Fibroblast of lung (primary cell): ENCODE measurements at regions not wholly inside any gene's neighbourhood (a gene's known extent, or its start where the extent isn't known, plus 50 kb on each side); places are given as distances from the start of the nearest gene placed in this dataset.

Source experiments
- DNase-seq, 2 donors: peaks; one replicate each; pipeline versions ENCODE4 v3.0.0 to v3.0.0-alpha.2; 2010; ENCODE audit warnings: low read depth in 2 of 2
- H2AFZ ChIP-seq: 2 replicates; pipeline ENCODE4 v1.5.1; 2012; ENCODE audit warnings: low read length, control low read depth, inconsistent platforms
- H3K27ac ChIP-seq: 2 replicates; pipeline ENCODE4 v1.5.1; 2011; ENCODE audit warnings: low read length, control low read depth; ENCODE audit not compliant: insufficient read depth
- H3K27me3 ChIP-seq: 2 replicates; pipeline ENCODE4 v1.5.1; 2011; ENCODE audit warnings: mild to moderate bottlenecking, low read length; ENCODE audit not compliant: control insufficient read depth, insufficient read depth
- H3K36me3 ChIP-seq: 2 replicates; pipeline ENCODE4 v1.5.1; 2011; ENCODE audit warnings: low read length; ENCODE audit not compliant: control insufficient read depth, insufficient read depth
- H3K4me1 ChIP-seq: 2 replicates; pipeline ENCODE4 v1.5.1; 2011; ENCODE audit warnings: low read length; ENCODE audit not compliant: control insufficient read depth, insufficient read depth; ENCODE audit errors: extremely low read depth
- H3K4me2 ChIP-seq: 2 replicates; pipeline ENCODE4 v1.5.1; 2011; ENCODE audit warnings: low read length, control low read depth; ENCODE audit not compliant: insufficient read depth; ENCODE audit errors: extremely low read depth
- H3K4me3 ChIP-seq, 4 experiments: fragments of 200-600 bp in 1 of 4; sonication (generic) in 1 of 4; replicated peaks in 1 of 4; 2 replicates each; pipeline ENCODE4 v1.5.1; 2011 to 2016; ENCODE audit warnings: low read length in 4 of 4, low read depth in 3 of 4, mild to moderate bottlenecking in 3 of 4, control low read depth in 2 of 4, inconsistent platforms in 1 of 4, mixed read lengths in 1 of 4; ENCODE audit not compliant: insufficient read depth in 1 of 4; ENCODE audit errors: control extremely low read depth in 1 of 4
- H3K79me2 ChIP-seq: 2 replicates; pipeline ENCODE4 v1.5.1; 2012; ENCODE audit warnings: mild to moderate bottlenecking, low read length, inconsistent platforms; ENCODE audit not compliant: control insufficient read depth, insufficient read depth
- H3K9ac ChIP-seq: 2 replicates; pipeline ENCODE4 v1.5.1; 2011; ENCODE audit warnings: mild to moderate bottlenecking, low read length, control low read depth; ENCODE audit not compliant: insufficient read depth
- H3K9me3 ChIP-seq: 2 replicates; pipeline ENCODE4 v1.5.1; 2012; ENCODE audit warnings: low read depth, low read length; ENCODE audit not compliant: control insufficient read depth, insufficient read depth
- H4K20me1 ChIP-seq: 2 replicates; pipeline ENCODE4 v1.5.1; 2011; ENCODE audit warnings: low read length; ENCODE audit not compliant: control insufficient read depth, insufficient read depth; ENCODE audit errors: extremely low read depth
- EZH2 ChIP-seq: IDR thresholded peaks from 2 replicates; pipeline ENCODE4 v1.5.1; 2012; ENCODE audit warnings: low read length, control low read depth, mild to moderate bottlenecking; ENCODE audit errors: missing control alignments
- TF ChIP-seq, protein P1 (sequence below), 2 donors: IDR thresholded peaks in 1 of 2; conservative IDR thresholded peaks in 1 of 2; 1 replicate in 1 of 2; 2 replicates in 1 of 2; pipeline ENCODE4 v1.5.1; 2011 to 2012; ENCODE audit warnings: low read length in 2 of 2, control low read depth in 1 of 2, inconsistent platforms in 1 of 2, low read depth in 1 of 2, mild to moderate bottlenecking in 1 of 2

DNA sequence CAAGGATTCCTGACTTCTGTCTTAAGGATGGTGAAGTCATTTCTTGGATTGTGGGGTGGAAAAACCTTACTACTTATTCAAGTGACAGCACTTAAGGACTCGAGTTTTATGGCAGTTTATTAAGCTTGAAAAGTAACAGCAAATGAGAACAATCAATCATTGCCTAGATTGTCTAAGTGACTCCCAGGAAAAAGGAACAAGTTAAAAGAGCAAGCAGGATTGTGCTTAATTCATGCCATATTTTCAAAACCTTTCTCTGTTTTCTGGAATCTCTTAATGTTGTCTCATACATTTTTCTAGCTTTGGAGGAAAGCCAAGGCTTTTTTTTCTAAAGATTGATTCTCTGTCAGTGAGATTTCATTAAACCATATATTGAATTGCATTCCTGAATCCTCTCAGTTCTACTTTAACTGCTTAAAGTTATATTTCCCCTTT lies 236.2 kb upstream of the HTR2A start:
- Histone ChIP-seq H3K9ac (no peak overlapping the region), H3K27me3 (no peaks in the 10 kb centered on the region), H3K4me1 (no peaks in the 10 kb centered on the region), H3K4me2 (no peak overlapping the region), H3K79me2 (no peaks in the 10 kb centered on the region), H4K20me1 (no peaks in the 10 kb centered on the region), H3K9me3 (no peaks in the 10 kb centered on the region), H3K4me3 (no peak overlapping the region), H2AFZ (no peak overlapping the region), H3K27ac (no peak overlapping the region), H3K36me3 (no peaks in the 10 kb centered on the region)
- no peak for TF ChIP-seq EZH2
- TF ChIP-seq, protein P1, sequence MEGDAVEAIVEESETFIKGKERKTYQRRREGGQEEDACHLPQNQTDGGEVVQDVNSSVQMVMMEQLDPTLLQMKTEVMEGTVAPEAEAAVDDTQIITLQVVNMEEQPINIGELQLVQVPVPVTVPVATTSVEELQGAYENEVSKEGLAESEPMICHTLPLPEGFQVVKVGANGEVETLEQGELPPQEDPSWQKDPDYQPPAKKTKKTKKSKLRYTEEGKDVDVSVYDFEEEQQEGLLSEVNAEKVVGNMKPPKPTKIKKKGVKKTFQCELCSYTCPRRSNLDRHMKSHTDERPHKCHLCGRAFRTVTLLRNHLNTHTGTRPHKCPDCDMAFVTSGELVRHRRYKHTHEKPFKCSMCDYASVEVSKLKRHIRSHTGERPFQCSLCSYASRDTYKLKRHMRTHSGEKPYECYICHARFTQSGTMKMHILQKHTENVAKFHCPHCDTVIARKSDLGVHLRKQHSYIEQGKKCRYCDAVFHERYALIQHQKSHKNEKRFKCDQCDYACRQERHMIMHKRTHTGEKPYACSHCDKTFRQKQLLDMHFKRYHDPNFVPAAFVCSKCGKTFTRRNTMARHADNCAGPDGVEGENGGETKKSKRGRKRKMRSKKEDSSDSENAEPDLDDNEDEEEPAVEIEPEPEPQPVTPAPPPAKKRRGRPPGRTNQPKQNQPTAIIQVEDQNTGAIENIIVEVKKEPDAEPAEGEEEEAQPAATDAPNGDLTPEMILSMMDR (conservative IDR thresholded peaks at IDR 0.05 in 1 of 2, IDR thresholded peaks at IDR 0.05 in 1 of 2; ENCODE audit: low read depth in 1 of 2, low read length in 2 of 2): no peak
- peak in 1 of 2 donors; percentile 29 for DNase-seq

- Histone ChIP-seq H3K4me3 (no peak overlapping the region), H3K9me3 (no peaks in the 10 kb centered on the region), H2AFZ (no peak overlapping the region), H3K79me2 (no peaks in the 10 kb centered on the region), H3K4me1 (no peaks in the 10 kb centered on the region), H3K9ac (no peak overlapping the region), H3K27me3 (no peaks in the 10 kb centered on the region), H3K36me3 (no peaks in the 10 kb centered on the region), H3K4me2 (no peak overlapping the region), H3K27ac (no peak overlapping the region), H4K20me1 (no peaks in the 10 kb centered on the region)
- DNase-seq: no peak
- TF ChIP-seq, protein P1 (conservative IDR thresholded peaks at IDR 0.05 in 1 of 2, IDR thresholded peaks at IDR 0.05 in 1 of 2; ENCODE audit: low read depth in 1 of 2, low read length in 2 of 2): no peak
- TF ChIP-seq EZH2: no peak
Observed at GRCh38 chr13:47129461-47129860, 232.6 kb upstream of the HTR2A start.

DNA sequence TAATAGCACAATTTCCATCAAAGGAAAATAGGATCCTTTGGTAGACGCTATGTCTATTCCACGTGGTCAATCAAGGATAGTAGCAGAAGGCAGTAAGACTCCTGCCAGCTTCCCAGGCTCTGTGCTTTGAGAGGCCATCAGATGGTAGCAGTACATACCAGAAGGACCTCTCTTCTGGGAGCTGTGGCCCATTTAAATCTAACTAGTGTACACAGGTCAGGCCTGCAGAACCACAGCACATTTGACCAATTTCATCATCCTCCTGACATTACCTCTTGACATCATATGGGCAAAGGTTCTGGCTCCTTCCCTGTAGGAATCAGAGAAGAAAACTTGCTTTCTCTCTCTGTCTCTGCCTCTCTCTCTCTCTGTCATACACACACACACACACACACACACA lies 229.6 kb upstream of the HTR2A start:
- Histone ChIP-seq H3K9me3 (no peaks in the 10 kb centered on the region), H3K4me3 (no peak overlapping the region), H3K79me2 (no peaks in the 10 kb centered on the region), H3K9ac (no peak overlapping the region), H4K20me1 (no peaks in the 10 kb centered on the region), H3K4me2 (no peak overlapping the region), H3K36me3 (no peaks in the 10 kb centered on the region), H3K27ac (no peak overlapping the region), H3K27me3 (no peaks in the 10 kb centered on the region), H3K4me1 (no peaks in the 10 kb centered on the region), H2AFZ (no peak overlapping the region)
- TF ChIP-seq EZH2: no peak
- TF ChIP-seq, protein P1 (conservative IDR thresholded peaks at IDR 0.05 in 1 of 2, IDR thresholded peaks at IDR 0.05 in 1 of 2; ENCODE audit: low read depth in 1 of 2, low read length in 2 of 2): no peak
- DNase-seq: peak in 1 of 2 donors; percentile 41
